Fibroblast of the aortic adventitia (primary cell): ENCODE measurements at regions not wholly inside any gene's neighbourhood (a gene's known extent, or its start where the extent isn't known, plus 50 kb on each side); places are given as distances from the start of the nearest gene placed in this dataset.

Experiments used
- DNase-seq: peaks from one replicate; pipeline ENCODE4 v3.0.0-alpha.2; 2010; ENCODE audit warnings: low read depth
- H3K4me3 ChIP-seq: 2 replicates; pipeline ENCODE4 v1.5.1; 2011; ENCODE audit warnings: low read depth, mild to moderate bottlenecking, control low read depth, low read length, moderate library complexity
- CTCF ChIP-seq: IDR thresholded peaks from 2 replicates; pipeline ENCODE4 v1.5.1; 2011; ENCODE audit warnings: mild to moderate bottlenecking, low read length, control low read depth, inconsistent platforms; ENCODE audit not compliant: insufficient read depth

DNA sequence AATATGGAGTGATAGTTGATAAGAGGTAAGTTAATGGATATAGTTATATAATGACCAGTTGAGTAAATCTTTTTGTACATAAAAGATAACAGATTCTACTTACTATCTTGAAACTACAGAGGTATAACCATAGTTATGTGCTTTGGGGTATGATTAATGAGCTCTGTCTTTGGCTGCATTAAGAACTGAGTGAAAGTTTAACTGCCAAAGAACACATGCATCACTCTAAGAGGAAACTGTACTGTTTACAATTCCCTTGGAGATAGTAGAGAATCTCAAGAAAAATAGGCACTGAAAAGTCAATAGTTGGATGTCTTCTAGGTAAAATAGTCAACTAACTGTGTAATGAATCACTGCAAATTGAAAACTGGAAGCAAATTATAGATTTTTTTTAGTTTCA, 1129.5 kb downstream of the EPHA7 start:
- TF ChIP-seq CTCF = no peak
- no peak overlapping the region for H3K4me3 ChIP-seq
- no peak for DNase-seq

- TF ChIP-seq CTCF = no peak
- DNase-seq = no peak
- H3K4me3 ChIP-seq = no peak overlapping the region
Observed at GRCh38 chr6:92281571-92282076, 1137.7 kb downstream of the EPHA7 start.

DNA sequence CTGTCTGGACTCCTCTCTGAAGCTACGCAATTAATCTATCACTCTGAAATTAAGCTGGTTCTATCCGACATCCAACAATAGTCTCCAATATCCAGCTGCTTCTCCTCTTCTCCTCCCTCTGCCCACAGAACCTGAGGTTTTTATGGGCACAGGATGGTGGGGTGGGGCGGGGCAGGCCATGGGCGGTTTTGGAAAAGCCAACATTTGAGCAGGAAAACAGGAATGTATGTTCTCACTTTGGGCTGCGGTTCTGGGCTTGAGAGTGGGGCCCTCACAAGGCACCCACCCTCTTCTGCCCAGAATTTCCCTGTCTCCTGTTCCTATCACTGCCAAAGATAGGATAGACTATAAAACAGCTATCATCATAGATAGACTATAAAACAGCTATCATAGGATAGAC, 1144.2 kb downstream of the EPHA7 start:
- H3K4me3 ChIP-seq = no peak overlapping the region
- TF ChIP-seq CTCF = no peak
- DNase-seq = no peak

DNA sequence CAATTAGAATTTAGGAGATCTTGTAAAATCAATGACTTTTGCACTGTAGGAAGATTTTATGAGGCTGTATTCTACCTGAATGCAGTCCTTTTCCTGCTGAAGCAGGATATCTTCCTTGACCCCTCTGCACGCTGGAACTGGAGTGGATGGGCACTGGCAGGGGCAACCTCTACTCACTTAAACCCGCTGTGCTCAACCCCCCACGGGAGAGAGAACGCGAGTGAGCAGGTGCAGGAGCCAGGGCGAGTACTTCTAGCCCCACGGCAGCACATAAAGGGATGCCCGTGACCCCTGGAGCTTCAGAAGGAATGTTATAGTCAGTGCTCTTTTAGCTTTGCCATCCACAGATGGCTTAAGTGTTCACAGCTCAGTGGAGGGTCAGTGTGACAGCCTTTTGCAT, 1144.8 kb downstream of the EPHA7 start:
- DNase-seq = no peak
- H3K4me3 ChIP-seq = no peak overlapping the region
- no peak for TF ChIP-seq CTCF

DNA sequence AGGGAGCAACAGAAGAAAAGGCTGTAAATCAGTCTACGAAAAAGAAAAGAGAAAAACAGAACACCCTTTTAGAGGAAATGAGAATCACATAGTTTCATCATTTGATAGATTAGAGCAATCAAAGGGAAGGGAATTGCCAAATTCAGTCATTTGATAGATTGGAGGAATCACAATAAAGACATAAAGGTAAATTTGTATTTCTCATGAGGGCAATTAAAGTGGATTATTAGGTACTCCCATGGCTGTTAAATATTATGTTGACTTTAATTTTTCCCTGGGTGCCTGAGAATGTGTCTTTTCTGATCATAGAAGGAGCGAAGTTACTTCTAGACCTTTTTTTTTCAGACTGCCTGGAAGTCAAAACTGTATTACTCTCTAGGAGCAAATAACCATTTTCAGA, 1145.7 kb downstream of the EPHA7 start:
- no peak for DNase-seq
- no peak overlapping the region for H3K4me3 ChIP-seq
- no peak for TF ChIP-seq CTCF

DNA sequence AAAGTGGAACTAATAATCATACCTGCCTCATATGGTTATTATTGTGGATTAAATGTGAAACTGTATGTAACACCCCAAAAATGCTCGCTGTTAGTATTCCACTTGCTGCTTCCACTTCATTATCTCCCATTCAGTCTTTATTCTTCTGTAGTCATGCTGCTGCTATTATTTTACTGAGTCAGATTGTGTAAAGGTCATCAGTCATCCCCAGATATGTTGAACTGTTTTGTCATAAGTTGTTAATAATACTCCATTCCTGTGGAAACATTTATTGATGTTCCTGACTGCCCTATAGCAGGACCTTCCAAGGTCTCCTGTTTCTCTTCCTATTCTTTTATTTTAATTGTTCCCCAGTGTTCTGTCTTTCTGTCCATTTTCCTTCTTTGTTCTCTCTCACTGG, 1148.3 kb downstream of the EPHA7 start:
- no peak for TF ChIP-seq CTCF
- no peak overlapping the region for H3K4me3 ChIP-seq
- no peak for DNase-seq

DNA sequence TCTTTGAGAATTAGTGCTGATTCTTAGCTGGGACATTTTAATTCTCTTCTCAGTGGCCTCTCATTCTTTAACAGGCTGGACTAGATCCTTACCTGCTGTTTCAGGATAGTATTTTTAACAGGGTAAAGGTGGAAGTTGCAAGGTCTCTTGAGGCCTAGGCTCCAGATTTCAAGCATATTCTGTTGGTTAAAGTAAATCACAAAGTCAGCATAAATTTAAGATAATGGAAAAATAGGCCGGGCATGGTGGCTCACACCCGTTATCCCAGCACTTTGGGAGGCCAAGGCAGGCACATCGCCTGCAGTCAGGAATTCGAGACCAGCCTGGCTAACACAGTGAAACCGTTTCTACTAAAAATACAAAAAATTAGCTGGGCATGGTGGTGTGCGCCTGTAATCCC, 1149.0 kb downstream of the EPHA7 start:
- no peak for TF ChIP-seq CTCF

More for the DNA sequence above, 1149.0 kb downstream of the EPHA7 start:
- DNase-seq = no peak
- no peak overlapping the region for H3K4me3 ChIP-seq
